HepG2 (cell line): ENCODE measurements at regions not wholly inside any gene's neighbourhood (a gene's known extent, or its start where the extent isn't known, plus 50 kb on each side); places are given as distances from the start of the nearest gene placed in this dataset.

Source experiments
- ATAC-seq: fragments of 200-7000 bp; cut with Tn5 transposase; 3 replicates; pipeline ENCODE4 v1.9.1; 2020; ENCODE audit warnings: mild to moderate bottlenecking, moderate library complexity
- BruUV-seq: library from RNA; stranded (reverse); fragments of 400-500 nt; replicated peaks from 2 replicates; lab custom pipeline; 2021; lab: Mats Ljungman, UMichigan
- CTCF ChIA-PET: fragments of 300-600 bp; formaldehyde crosslinking; extraction: SDS; loops from one replicate; lab custom pipeline; 2021; ENCODE audit warnings: low total read pairs, inconsistent platforms, low intra/inter-chr PET ratio; lab: Yijun Ruan, JAX
- POLR2A ChIA-PET: fragments of 350-600 bp; sonication (Branson Sonifier 250); formaldehyde crosslinking; loops from one replicate; lab custom pipeline; 2020; ENCODE audit warnings: antibody characterized with exemption, inconsistent platforms; lab: Yijun Ruan, JAX
- DNase-seq: peaks from one replicate; pipeline ENCODE4 v3.0.0-alpha.2; 2015; ENCODE audit warnings: low spot score
- FAIRE-seq: peaks from 3 replicates; lab custom pipeline; 2011; peaks lifted over from hg19 to GRCh38; lab: Jason Lieb, UNC
- H2AFZ ChIP-seq: one replicate; pipeline ENCODE4 v1.6.1; 2011; ENCODE audit warnings: low read length, inconsistent platforms
- H3K27ac ChIP-seq: fragments of 300-600 bp; 3 replicates; pipeline ENCODE4 v1.8.0; 2011; ENCODE audit warnings: mixed run types, mild to moderate bottlenecking, mixed read lengths, low read length, inconsistent platforms; ENCODE audit not compliant: insufficient read depth; ENCODE audit errors: extremely low read length
- H3K27me3 ChIP-seq, 2 experiments: fragments of 200-600 bp in 1 of 2; 2 replicates in 1 of 2; 3 replicates in 1 of 2; pipeline versions ENCODE4 v1.6.0 to v1.8.0; 2011; ENCODE audit warnings: low read length in 2 of 2, mild to moderate bottlenecking in 2 of 2, moderate library complexity in 2 of 2, inconsistent platforms in 1 of 2; ENCODE audit not compliant: insufficient read depth in 2 of 2, control insufficient read depth in 1 of 2
- H3K36me3 ChIP-seq, 2 experiments: fragments of 200-600 bp in 1 of 2; replicated peaks in 1 of 2; 2 replicates in 1 of 2; 3 replicates in 1 of 2; pipeline versions ENCODE4 v1.5.1 to v1.8.0; 2011; ENCODE audit warnings: low read length in 2 of 2, inconsistent platforms in 1 of 2; ENCODE audit not compliant: insufficient read depth in 2 of 2, control insufficient read depth in 1 of 2
- H3K4me1 ChIP-seq: 2 replicates; pipeline ENCODE4 v1.5.1; 2012; ENCODE audit warnings: low read length, inconsistent platforms; ENCODE audit not compliant: insufficient read depth
- H3K4me2 ChIP-seq: 2 replicates; pipeline ENCODE4 v1.6.0; 2011; ENCODE audit warnings: low read depth, low read length, inconsistent platforms
- H3K4me3 ChIP-seq, 3 experiments: fragments of 200-600 bp in 1 of 3; sonication (generic), shearing (Covaris generic) in 1 of 3; replicated peaks in 1 of 3; 2 replicates each; pipeline ENCODE4 v1.5.1; 2011 to 2016; ENCODE audit warnings: low read length in 3 of 3, inconsistent platforms in 2 of 3, low read depth in 2 of 3, mild to moderate bottlenecking in 2 of 3, control low read depth in 1 of 3, mixed read lengths in 1 of 3; ENCODE audit not compliant: insufficient read depth in 1 of 3
- H3K79me2 ChIP-seq: one replicate; pipeline ENCODE4 v1.6.1; 2011; ENCODE audit warnings: low read length, inconsistent platforms; ENCODE audit not compliant: insufficient read depth
- H3K9ac ChIP-seq: 2 replicates; pipeline ENCODE4 v1.6.0; 2011; ENCODE audit warnings: mild to moderate bottlenecking, low read depth, low read length, inconsistent platforms; ENCODE audit not compliant: insufficient read depth
- H3K9me3 ChIP-seq: 2 replicates; pipeline ENCODE4 v1.5.1; 2012; ENCODE audit warnings: mild to moderate bottlenecking, low read length
- H4K20me1 ChIP-seq: 2 replicates; pipeline ENCODE4 v1.6.0; 2011; ENCODE audit warnings: inconsistent platforms, mild to moderate bottlenecking, low read length, moderate library complexity; ENCODE audit not compliant: insufficient read depth
- DZIP1 ChIP-seq: sonication (generic); formaldehyde crosslinking; IDR thresholded peaks from 2 replicates; pipeline ENCODE4 v1.5.0; 2020; ENCODE audit warnings: mild to moderate bottlenecking, missing genetic modification reagents
- MYNN ChIP-seq: sonication (generic); formaldehyde crosslinking; IDR thresholded peaks from 2 replicates; pipeline ENCODE4 v1.4.0; 2020; ENCODE audit warnings: mild to moderate bottlenecking, low read depth, missing genetic modification reagents
- NCOA2 ChIP-seq: sonication (generic); formaldehyde crosslinking; IDR thresholded peaks from 2 replicates; pipeline ENCODE4 v1.8.0; 2022; ENCODE audit warnings: inconsistent platforms
- NFRKB ChIP-seq: fragments of 450-650 bp; IDR thresholded peaks from 2 replicates; pipeline ENCODE4 v1.6.1; 2017
- POLR2A ChIP-seq, 2 experiments: IDR thresholded peaks; 2 replicates each; pipeline ENCODE4 v1.6.1; 2011; ENCODE audit warnings: low read depth in 2 of 2, low read length in 2 of 2, mild to moderate bottlenecking in 1 of 2, moderate library complexity in 1 of 2; ENCODE audit not compliant: insufficient read depth in 1 of 2
- RBAK ChIP-seq: sonication (generic); formaldehyde crosslinking; IDR thresholded peaks from 2 replicates; pipeline ENCODE4 v1.5.1; 2020; ENCODE audit warnings: mild to moderate bottlenecking, missing genetic modification reagents
- RBM22 ChIP-seq: fragments of 200-400 bp; formaldehyde crosslinking; optimal IDR thresholded peaks from 2 replicates; pipeline ENCODE3; 2017; ENCODE audit warnings: mild to moderate bottlenecking, low read length, moderate library complexity
- SMAD9 ChIP-seq: sonication (generic); formaldehyde crosslinking; IDR thresholded peaks from 2 replicates; pipeline ENCODE4 v1.5.1; 2020; ENCODE audit warnings: mild to moderate bottlenecking, missing genetic modification reagents
- TFDP1 ChIP-seq: IDR thresholded peaks from 2 replicates; pipeline ENCODE4 v1.6.1; 2016; ENCODE audit warnings: missing compliant biosample characterization, missing genetic modification reagents, borderline replicate concordance
- THAP11 ChIP-seq: IDR thresholded peaks from 2 replicates; pipeline ENCODE4 v1.6.1; 2016; ENCODE audit warnings: missing biosample characterization, missing genetic modification reagents
- TRIM24 ChIP-seq: sonication (generic); formaldehyde crosslinking; IDR thresholded peaks from 2 replicates; pipeline ENCODE4 v1.8.0; 2022; ENCODE audit warnings: mild to moderate bottlenecking, missing genetic modification reagents
- ZFAT ChIP-seq: sonication (generic); formaldehyde crosslinking; conservative IDR thresholded peaks from 2 replicates; pipeline ENCODE4 v1.8.1; 2023; ENCODE audit warnings: missing genetic modification reagents, inconsistent platforms
- ZNF12 ChIP-seq: sonication (generic); formaldehyde crosslinking; IDR thresholded peaks from 2 replicates; pipeline ENCODE4 v1.5.0; 2020; ENCODE audit warnings: missing genetic modification reagents
- ZNF121 ChIP-seq: sonication (generic); formaldehyde crosslinking; IDR thresholded peaks from 2 replicates; pipeline ENCODE4 v1.5.0; 2020; ENCODE audit warnings: mild to moderate bottlenecking, missing genetic modification reagents
- ZNF350 ChIP-seq: sonication (generic); formaldehyde crosslinking; IDR thresholded peaks from 2 replicates; pipeline ENCODE4 v1.4.0; 2020; ENCODE audit warnings: mild to moderate bottlenecking, low read depth, missing genetic modification reagents, borderline replicate concordance
- ZNF414 ChIP-seq: sonication (generic); formaldehyde crosslinking; IDR thresholded peaks from 2 replicates; pipeline ENCODE4 v1.5.0; 2020; ENCODE audit warnings: missing genetic modification reagents
- ZNF607 ChIP-seq: sonication (generic); formaldehyde crosslinking; IDR thresholded peaks from 2 replicates; pipeline ENCODE4 v1.5.1; 2020; ENCODE audit warnings: missing genetic modification reagents, mild to moderate bottlenecking, borderline replicate concordance
- ZNF660 ChIP-seq: sonication (generic); formaldehyde crosslinking; IDR thresholded peaks from 2 replicates; pipeline ENCODE4 v1.5.1; 2020; ENCODE audit warnings: mild to moderate bottlenecking, low read depth, missing genetic modification reagents, borderline replicate concordance
- ZNF772 ChIP-seq: sonication (generic); formaldehyde crosslinking; IDR thresholded peaks from 2 replicates; pipeline ENCODE4 v1.5.0; 2020; ENCODE audit warnings: mild to moderate bottlenecking, missing genetic modification reagents
- ZZZ3 ChIP-seq: sonication (generic); formaldehyde crosslinking; IDR thresholded peaks from 2 replicates; pipeline ENCODE4 v1.4.0; 2020; ENCODE audit warnings: missing genetic modification reagents, mild to moderate bottlenecking, borderline replicate concordance
- WGBS: methylation state at CpG from one replicate; pipeline ENCODE4 v1.1.6; 2017; ENCODE audit warnings: low lambda C conversion rate; 5-methylcytosine and 5-hydroxymethylcytosine counted together
- in situ Hi-C: cut with HindIII; loops from 2 replicates; pipeline ENCODE4 v1.10.0; 2017; ENCODE audit warnings: low pct_unique_long_range_greater_than_20kb; ENCODE audit not compliant: extremely low pct_ligation_motif_present
- intact Hi-C: fragments of 100-400 bp; cut with micrococcal nuclease; formaldehyde crosslinking; loops from one replicate; pipeline ENCODE4 v1.10.0; 2022; ENCODE audit not compliant: unreplicated experiment

GRCh38 chrX:68922013-68922412 is 93.2 kb downstream of the EFNB1 start:
- DNase-seq, result no peak
- Histone ChIP-seq H3K27ac (no peak overlapping the region), H4K20me1 (no peaks in the 10 kb centered on the region), H2AFZ (no peak overlapping the region), H3K9ac (no peak overlapping the region), H3K4me1 (no peaks in the 10 kb centered on the region), H3K36me3 (no peaks in the 10 kb centered on the region), H3K4me3 (no peak overlapping the region), H3K79me2 (no peaks in the 10 kb centered on the region), H3K9me3 (no peaks in the 10 kb centered on the region), H3K4me2 (no peak overlapping the region), H3K27me3 (no peaks in the 10 kb centered on the region; a peak in 1 of 5 replicates)
- peak; percentile 58; the same call in 2 of the 3 replicates for ATAC-seq
- ChIA-PET CTCF (no interaction called here), POLR2A (no interaction called here)
- TF ChIP-seq ZNF12 (CRISPR knock-in tag), result no peak
- no peak for TF ChIP-seq ZNF772 (CRISPR knock-in tag)
- no peak for TF ChIP-seq NFRKB
- no peak for TF ChIP-seq ZNF660
- TF ChIP-seq NCOA2, result no peak
- no peak for TF ChIP-seq RBAK (CRISPR knock-in tag)
- TF ChIP-seq THAP11 (CRISPR knock-in tag), result no peak
- no peak for TF ChIP-seq ZNF350 (CRISPR knock-in tag)
- no peak for TF ChIP-seq MYNN (CRISPR knock-in tag)
- TF ChIP-seq ZNF607 (CRISPR knock-in tag), result no peak
- TF ChIP-seq ZNF121 (CRISPR knock-in tag), result no peak
- no peak for TF ChIP-seq SMAD9 (CRISPR knock-in tag)
- no peak for TF ChIP-seq TFDP1 (CRISPR knock-in tag)
- no peak for TF ChIP-seq TRIM24 (CRISPR knock-in tag)
- no peak for TF ChIP-seq ZNF414 (CRISPR knock-in tag)
- no peak for TF ChIP-seq ZZZ3 (CRISPR knock-in tag)
- no peak for TF ChIP-seq ZFAT (CRISPR knock-in tag)
- no peak for TF ChIP-seq POLR2A (IDR thresholded peaks at IDR 0.05; ENCODE audit: insufficient read depth in 1 of 2, low read depth in 2 of 2, low read length in 2 of 2)
- TF ChIP-seq DZIP1 (CRISPR knock-in tag), result no peak
- no peak for TF ChIP-seq RBM22
- in situ Hi-C loops, result no loop called here
- no CpG with 5 or more reads among the region's 6 CpGs for WGBS
- BruUV-seq, result no TSS peak
- FAIRE-seq, result no peak
- intact Hi-C loops, result no loop called here
